Liver (tissue), 8 donors: ENCODE measurements at regions not wholly inside any gene's neighbourhood (a gene's known extent, or its start where the extent isn't known, plus 50 kb on each side); places are given as distances from the start of the nearest gene placed in this dataset.

Source experiments
- DNase-seq: peaks from one replicate; pipeline ENCODE4 v3.0.0-alpha.2; 2017; ENCODE audit warnings: low spot score
- H3K27ac ChIP-seq, 2 donors: one replicate each; pipeline ENCODE4 v1.7.0; 2013; ENCODE audit warnings: inconsistent platforms in 2 of 2, low read length in 2 of 2, control low read depth in 1 of 2, low read depth in 1 of 2, mild to moderate bottlenecking in 1 of 2
- H3K27me3 ChIP-seq, 4 donors: one replicate each; pipeline versions ENCODE4 v1.6.1 to v1.7.0; 2013; ENCODE audit warnings: low read length in 3 of 4, inconsistent platforms in 1 of 4, mild to moderate bottlenecking in 1 of 4, moderate library complexity in 1 of 4; ENCODE audit not compliant: control insufficient read depth in 4 of 4, insufficient read depth in 4 of 4
- H3K36me3 ChIP-seq, 4 donors: one replicate each; pipeline versions ENCODE4 v1.6.1 to v1.7.0; 2013; ENCODE audit warnings: low read length in 3 of 4, mild to moderate bottlenecking in 3 of 4, low read depth in 1 of 4, moderate library complexity in 1 of 4; ENCODE audit not compliant: control insufficient read depth in 4 of 4, insufficient read depth in 3 of 4
- H3K4me1 ChIP-seq, 4 donors: one replicate each; pipeline versions ENCODE4 v1.6.1 to v1.7.0; 2013; ENCODE audit warnings: low read length in 3 of 4, mild to moderate bottlenecking in 3 of 4, moderate library complexity in 1 of 4; ENCODE audit not compliant: control insufficient read depth in 4 of 4, insufficient read depth in 4 of 4
- H3K4me3 ChIP-seq, 3 donors: one replicate each; pipeline versions ENCODE4 v1.6.1 to v1.7.0; 2013; ENCODE audit warnings: low read length in 3 of 3, control low read depth in 1 of 3, low read depth in 1 of 3, mild to moderate bottlenecking in 1 of 3
- H3K9ac ChIP-seq, 2 donors: one replicate each; pipeline ENCODE4 v1.7.0; 2013; ENCODE audit warnings: low read length in 2 of 2, mild to moderate bottlenecking in 2 of 2, moderate library complexity in 2 of 2, control low read depth in 1 of 2, low read depth in 1 of 2
- H3K9me3 ChIP-seq, 4 donors: one replicate each; pipeline versions ENCODE4 v1.6.1 to v1.7.0; 2013; ENCODE audit warnings: low read length in 3 of 4; ENCODE audit not compliant: control insufficient read depth in 4 of 4
- ATF3 ChIP-seq: IDR thresholded peaks from 2 replicates; pipeline ENCODE4 v1.6.1; 2016; ENCODE audit warnings: antibody characterized with exemption
- EGR1 ChIP-seq, 2 donors: IDR thresholded peaks; 2 replicates each; pipeline ENCODE4 v1.6.1; 2016 to 2018; ENCODE audit warnings: antibody characterized with exemption in 2 of 2, low read depth in 2 of 2
- FOXA1 ChIP-seq: IDR thresholded peaks from 2 replicates; pipeline ENCODE4 v1.6.1; 2016; ENCODE audit warnings: antibody characterized with exemption
- FOXA2 ChIP-seq: IDR thresholded peaks from 2 replicates; pipeline ENCODE4 v1.6.1; 2016; ENCODE audit warnings: antibody characterized with exemption
- GABPA ChIP-seq, 2 donors: IDR thresholded peaks in 1 of 2; conservative IDR thresholded peaks in 1 of 2; 2 replicates each; pipeline ENCODE4 v1.6.1; 2016; ENCODE audit warnings: antibody characterized with exemption in 2 of 2, mild to moderate bottlenecking in 1 of 2, moderate library complexity in 1 of 2
- HNF4A ChIP-seq, 2 donors: conservative IDR thresholded peaks; 2 replicates each; pipeline ENCODE4 v1.6.1; 2016; ENCODE audit warnings: antibody characterized with exemption in 2 of 2, mild to moderate bottlenecking in 2 of 2
- JUND ChIP-seq, 2 donors: IDR thresholded peaks; 2 replicates each; pipeline ENCODE4 v1.6.1; 2016; ENCODE audit warnings: antibody characterized with exemption in 2 of 2
- NR2F2 ChIP-seq: IDR thresholded peaks from 2 replicates; pipeline ENCODE4 v1.6.1; 2016; ENCODE audit warnings: antibody characterized with exemption
- RAD21 ChIP-seq, 2 donors: IDR thresholded peaks; 2 replicates each; pipeline ENCODE4 v1.6.1; 2016; ENCODE audit warnings: antibody characterized with exemption in 2 of 2, mild to moderate bottlenecking in 2 of 2
- RXRA ChIP-seq, 2 donors: IDR thresholded peaks; 2 replicates each; pipeline ENCODE4 v1.6.1; 2017 to 2018; ENCODE audit warnings: antibody characterized with exemption in 2 of 2, mild to moderate bottlenecking in 1 of 2
- SP1 ChIP-seq: IDR thresholded peaks from 2 replicates; pipeline ENCODE4 v1.6.1; 2018; ENCODE audit warnings: antibody characterized with exemption, mild to moderate bottlenecking
- TAF1 ChIP-seq: conservative IDR thresholded peaks from 2 replicates; pipeline ENCODE4 v1.6.1; 2016; ENCODE audit warnings: antibody characterized with exemption, mild to moderate bottlenecking
- YY1 ChIP-seq: IDR thresholded peaks from 2 replicates; pipeline ENCODE4 v1.6.1; 2016; ENCODE audit warnings: antibody characterized with exemption, mild to moderate bottlenecking
- ZBTB33 ChIP-seq: IDR thresholded peaks from 2 replicates; pipeline ENCODE4 v1.6.1; 2016; ENCODE audit warnings: antibody characterized with exemption
- WGBS: extraction: QIAGEN DNeasy Blood & Tissue Kit; methylation state at CpG from one replicate; pipeline ENCODE4 v1.1.7; 2013; 5-methylcytosine and 5-hydroxymethylcytosine counted together
- TF ChIP-seq, protein P1 (sequence below): fragments of 150-350 bp; IDR thresholded peaks from 2 replicates; pipeline ENCODE4 v1.5.1; 2017; ENCODE audit warnings: improper control_type of control experiment, low read depth, low read length; ENCODE audit not compliant: missing input control
- TF ChIP-seq, protein P2 (sequence below): IDR thresholded peaks from 2 replicates; pipeline ENCODE4 v1.6.1; 2016; ENCODE audit warnings: antibody characterized with exemption
- donor health status: healthy.
- donor health status: healthy.
- donor health status: healthy.
- donor health status: healthy.
- donor health status: healthy.

DNA sequence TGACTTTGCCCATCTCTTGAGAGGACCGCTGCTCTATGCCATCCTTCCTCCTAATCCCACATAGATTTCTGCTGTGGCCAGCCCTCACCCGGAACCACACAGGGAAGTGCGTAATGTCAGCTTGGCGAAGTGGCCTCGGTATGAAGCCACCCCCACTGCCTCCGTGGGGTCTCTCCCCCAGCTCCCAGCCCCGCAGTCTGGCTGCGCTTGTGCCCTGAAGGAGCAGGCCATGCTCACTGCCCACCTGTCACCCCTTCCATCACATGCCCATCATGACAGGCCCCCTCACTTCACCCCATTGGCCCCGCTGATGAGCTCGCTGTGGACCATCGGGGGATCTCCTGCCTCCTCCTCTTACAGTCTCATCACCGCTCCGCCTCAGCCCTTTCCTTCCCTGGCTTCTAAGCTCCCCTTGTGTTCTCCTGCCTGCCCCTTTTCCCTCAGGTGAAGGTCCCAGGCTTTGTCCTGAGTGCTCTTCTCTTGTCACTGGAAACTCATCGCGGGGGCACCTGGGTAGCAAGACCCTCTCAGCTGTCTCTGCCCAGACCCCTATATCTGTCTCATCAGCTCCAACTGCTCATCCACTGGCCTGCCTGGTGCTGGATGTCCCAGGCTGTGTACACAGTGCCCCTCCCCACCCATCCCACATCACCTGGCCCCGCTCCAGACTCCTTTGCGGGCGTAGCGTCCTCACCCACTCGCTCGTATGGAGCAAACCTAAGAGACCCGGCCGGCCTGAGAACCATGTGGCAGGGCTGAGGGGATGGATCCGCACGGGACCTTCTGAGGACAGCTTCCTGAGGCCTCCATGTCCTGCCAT is 81.7 kb downstream of the GLI2 start (continued):
- no peak for TF ChIP-seq EGR1 (IDR thresholded peaks at IDR 0.05; ENCODE audit: low read depth in 2 of 2)
- TF ChIP-seq JUND (IDR thresholded peaks at IDR 0.05): no peak
- TF ChIP-seq FOXA2: no peak
- no peak for TF ChIP-seq RAD21 (IDR thresholded peaks at IDR 0.05)
- no peak for TF ChIP-seq HNF4A (conservative IDR thresholded peaks at IDR 0.05)
- TF ChIP-seq ATF3: no peak
- no peak for TF ChIP-seq RXRA (IDR thresholded peaks at IDR 0.05)
- TF ChIP-seq SP1: no peak
- TF ChIP-seq GABPA (IDR thresholded peaks at IDR 0.05 in 1 of 2, conservative IDR thresholded peaks at IDR 0.05 in 1 of 2): no peak
- no peak for TF ChIP-seq FOXA1

DNA sequence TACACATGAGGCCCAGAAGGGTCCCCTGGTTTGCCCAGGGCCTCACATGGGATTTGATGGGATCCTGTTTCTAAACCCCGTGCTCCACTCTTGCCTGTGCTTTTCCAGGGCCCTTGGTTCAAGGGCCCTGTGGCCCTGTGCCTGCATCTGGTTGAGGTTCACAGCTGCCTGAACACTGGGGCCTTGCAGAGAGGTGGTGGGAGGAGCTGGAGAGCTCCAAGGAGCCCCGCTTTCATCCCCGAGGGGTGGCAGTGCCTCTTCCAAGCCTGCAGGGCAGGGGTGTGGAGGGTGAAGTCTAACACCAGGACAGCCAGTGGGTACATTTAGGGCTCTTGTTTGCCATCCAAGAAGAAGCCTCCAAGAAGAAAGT is 82.3 kb downstream of the GLI2 start:
- no peak overlapping the region for H3K27ac ChIP-seq
- H3K4me1 ChIP-seq: no peaks in the 10 kb centered on the region
- 93% methylated on average over 3 of the region's 3 CpGs for WGBS
- H3K9ac ChIP-seq: no peak overlapping the region
- no peak for TF ChIP-seq GABPA (IDR thresholded peaks at IDR 0.05 in 1 of 2, conservative IDR thresholded peaks at IDR 0.05 in 1 of 2)
- TF ChIP-seq, protein P1, sequence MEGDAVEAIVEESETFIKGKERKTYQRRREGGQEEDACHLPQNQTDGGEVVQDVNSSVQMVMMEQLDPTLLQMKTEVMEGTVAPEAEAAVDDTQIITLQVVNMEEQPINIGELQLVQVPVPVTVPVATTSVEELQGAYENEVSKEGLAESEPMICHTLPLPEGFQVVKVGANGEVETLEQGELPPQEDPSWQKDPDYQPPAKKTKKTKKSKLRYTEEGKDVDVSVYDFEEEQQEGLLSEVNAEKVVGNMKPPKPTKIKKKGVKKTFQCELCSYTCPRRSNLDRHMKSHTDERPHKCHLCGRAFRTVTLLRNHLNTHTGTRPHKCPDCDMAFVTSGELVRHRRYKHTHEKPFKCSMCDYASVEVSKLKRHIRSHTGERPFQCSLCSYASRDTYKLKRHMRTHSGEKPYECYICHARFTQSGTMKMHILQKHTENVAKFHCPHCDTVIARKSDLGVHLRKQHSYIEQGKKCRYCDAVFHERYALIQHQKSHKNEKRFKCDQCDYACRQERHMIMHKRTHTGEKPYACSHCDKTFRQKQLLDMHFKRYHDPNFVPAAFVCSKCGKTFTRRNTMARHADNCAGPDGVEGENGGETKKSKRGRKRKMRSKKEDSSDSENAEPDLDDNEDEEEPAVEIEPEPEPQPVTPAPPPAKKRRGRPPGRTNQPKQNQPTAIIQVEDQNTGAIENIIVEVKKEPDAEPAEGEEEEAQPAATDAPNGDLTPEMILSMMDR: no peak
- no peak for TF ChIP-seq ATF3
- TF ChIP-seq YY1: no peak
- no peak for TF ChIP-seq FOXA1
- no peak for TF ChIP-seq RXRA (IDR thresholded peaks at IDR 0.05)
- peaks cover 0 to 5% (median under 1%) of the 10 kb centered on the region in 4 donors for H3K27me3 ChIP-seq
- no peaks in the 10 kb centered on the region for H3K9me3 ChIP-seq
- DNase-seq: no peak
- no peaks in the 10 kb centered on the region for H3K36me3 ChIP-seq
- H3K4me3 ChIP-seq: no peak overlapping the region

DNA sequence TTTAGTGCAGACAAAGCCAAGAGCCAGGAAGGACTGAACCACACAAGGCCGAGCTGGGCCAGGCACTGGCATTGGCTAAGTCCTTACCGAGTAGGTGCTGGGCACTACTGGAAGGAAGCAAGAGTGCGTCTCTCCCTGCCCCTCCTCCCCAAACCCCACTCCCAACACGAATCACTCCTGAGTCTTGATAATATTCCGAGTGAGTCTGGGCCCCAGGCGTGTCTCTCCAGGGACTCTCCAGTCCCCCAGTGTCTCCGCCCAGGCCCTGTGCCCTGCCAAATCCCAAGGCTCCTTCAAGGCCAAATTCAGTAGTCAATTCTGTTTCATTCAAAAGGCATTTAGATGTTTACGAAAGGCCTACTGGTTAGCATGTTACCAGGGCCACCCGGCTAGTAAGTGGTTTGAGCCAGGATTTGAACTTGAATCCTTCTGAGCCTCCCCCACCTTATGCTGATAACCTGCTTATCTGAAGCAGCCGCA is 82.8 kb downstream of the GLI2 start:
- TF ChIP-seq ZBTB33 (no peak), ATF3 (no peak), TAF1 (no peak), NR2F2 (no peak), RAD21 (IDR thresholded peaks at IDR 0.05) (no peak), EGR1 (IDR thresholded peaks at IDR 0.05; ENCODE audit: low read depth in 2 of 2) (no peak)
- TF ChIP-seq, protein P2, sequence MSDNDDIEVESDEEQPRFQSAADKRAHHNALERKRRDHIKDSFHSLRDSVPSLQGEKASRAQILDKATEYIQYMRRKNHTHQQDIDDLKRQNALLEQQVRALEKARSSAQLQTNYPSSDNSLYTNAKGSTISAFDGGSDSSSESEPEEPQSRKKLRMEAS: no peak
- TF ChIP-seq, protein P1: no peak
- no peak overlapping the region for H3K27ac ChIP-seq
- no peaks in the 10 kb centered on the region for H3K4me1 ChIP-seq
- H3K36me3 ChIP-seq: no peaks in the 10 kb centered on the region
- H3K4me3 ChIP-seq: no peak overlapping the region
- no peak overlapping the region for H3K9ac ChIP-seq
- H3K9me3 ChIP-seq: no peaks in the 10 kb centered on the region
- no peak for DNase-seq
- WGBS: 79% methylated on average over 10 of the region's 10 CpGs
- peaks cover 0 to 5% (median under 1%) of the 10 kb centered on the region in 4 donors for H3K27me3 ChIP-seq
